CD8-positive, alpha-beta memory T cell (primary cell): ENCODE measurements at regions not wholly inside any gene's neighbourhood (a gene's known extent, or its start where the extent isn't known, plus 50 kb on each side); places are given as distances from the start of the nearest gene placed in this dataset.
"Not testable (repeated sequence)": the region's sequence is repeated elsewhere in the genome, so short reads cannot be mapped to it uniquely, and the experiment has no call there.

Experiments
- CTCF ChIA-PET: fragments of 350-600 bp; sonication (Branson Sonifier 250); formaldehyde crosslinking; loops from one replicate; lab custom pipeline; 2021; ENCODE audit warnings: antibody characterized with exemption; lab: Charles Lee
- POLR2A ChIA-PET: fragments of 350-600 bp; sonication (Branson Sonifier 250); formaldehyde crosslinking; loops from one replicate; lab custom pipeline; 2021; ENCODE audit warnings: antibody characterized with exemption; lab: Charles Lee
- DNase-seq, 5 donors: peaks; one replicate each; pipeline versions ENCODE4 v3.0.0 to v3.0.0-alpha.2; 2020 to 2022; ENCODE audit warnings: mixed read lengths in 1 of 5
- H3K27ac ChIP-seq: one replicate; pipeline ENCODE4 v1.7.0; 2013; ENCODE audit warnings: low read depth, mild to moderate bottlenecking, low read length, moderate library complexity
- H3K27me3 ChIP-seq: 2 replicates; pipeline ENCODE4 v1.7.0; 2013; ENCODE audit warnings: low read length, mild to moderate bottlenecking; ENCODE audit not compliant: insufficient read depth, poor library complexity, severe bottlenecking
- H3K36me3 ChIP-seq: 2 replicates; pipeline ENCODE4 v1.7.0; 2013; ENCODE audit warnings: mild to moderate bottlenecking, low read length, moderate library complexity; ENCODE audit not compliant: insufficient read depth
- H3K4me1 ChIP-seq: 2 replicates; pipeline ENCODE4 v1.7.0; 2013; ENCODE audit warnings: mild to moderate bottlenecking, low read length, moderate library complexity; ENCODE audit not compliant: insufficient read depth
- H3K4me3 ChIP-seq: 2 replicates; pipeline ENCODE4 v1.7.0; 2013; ENCODE audit warnings: mild to moderate bottlenecking, low read length
- H3K9me3 ChIP-seq: 2 replicates; pipeline ENCODE4 v1.7.0; 2013; ENCODE audit warnings: mild to moderate bottlenecking, low read length
- H3K27ac Mint-ChIP-seq, 8 donors: one replicate each; pipeline ENCODE4 v1.8.0; 2020 to 2021; ENCODE audit warnings: mixed read lengths in 8 of 8, mild to moderate bottlenecking in 6 of 8, inconsistent platforms in 3 of 8, moderate library complexity in 3 of 8
- H3K27me3 Mint-ChIP-seq, 2 donors: one replicate each; pipeline ENCODE4 v1.8.0; 2020 to 2021; ENCODE audit warnings: mixed read lengths in 2 of 2, mild to moderate bottlenecking in 1 of 2, moderate library complexity in 1 of 2
- H3K36me3 Mint-ChIP-seq, 3 donors: one replicate each; pipeline ENCODE4 v1.8.0; 2020 to 2021; ENCODE audit warnings: mixed read lengths in 3 of 3, inconsistent platforms in 1 of 3, mild to moderate bottlenecking in 1 of 3
- H3K4me1 Mint-ChIP-seq, 3 donors: one replicate each; pipeline ENCODE4 v1.8.0; 2020 to 2021; ENCODE audit warnings: mixed read lengths in 3 of 3, inconsistent platforms in 1 of 3, mild to moderate bottlenecking in 1 of 3
- H3K4me3 Mint-ChIP-seq, 7 donors: one replicate each; pipeline ENCODE4 v1.8.0; 2020 to 2021; ENCODE audit warnings: mixed read lengths in 7 of 7, mild to moderate bottlenecking in 6 of 7, moderate library complexity in 4 of 7, inconsistent platforms in 2 of 7
- H3K9me3 Mint-ChIP-seq, 5 donors: one replicate each; pipeline ENCODE4 v1.8.0; 2020 to 2022; ENCODE audit warnings: mixed read lengths in 5 of 5, mild to moderate bottlenecking in 3 of 5, moderate library complexity in 2 of 5, inconsistent platforms in 1 of 5

DNA sequence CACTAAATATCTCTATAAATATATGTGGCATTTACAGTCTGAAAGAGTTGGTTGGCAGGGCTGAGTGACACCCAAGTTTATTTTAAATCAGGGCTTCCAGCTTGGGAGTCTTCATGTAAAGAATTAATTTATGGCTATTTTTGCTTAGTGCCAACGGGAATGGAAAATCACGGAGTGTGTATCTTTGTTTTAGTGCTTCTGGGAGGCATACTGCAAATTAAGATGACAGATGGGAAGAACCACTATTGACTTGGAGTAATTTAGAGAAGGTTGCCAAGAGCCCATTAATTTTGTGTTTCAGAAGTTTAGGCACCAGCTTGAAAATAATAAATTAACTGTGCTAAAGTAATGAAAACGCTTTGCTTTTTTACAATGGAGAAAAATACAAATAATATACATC lies 135.2 kb downstream of the GPR37 start:
- Histone ChIP-seq H3K4me1 (no peaks in the 10 kb centered on the region), H3K27ac (no peak overlapping the region), H3K36me3 (no peaks in the 10 kb centered on the region), H3K4me3 (no peak overlapping the region), H3K27me3 (no peaks in the 10 kb centered on the region), H3K9me3 (no peaks in the 10 kb centered on the region)
- no peaks in the 10 kb centered on the region for H3K27me3 Mint-ChIP-seq
- no peak overlapping the region for H3K27ac Mint-ChIP-seq
- DNase-seq: no peak
- no peaks in the 10 kb centered on the region for H3K36me3 Mint-ChIP-seq
- no peaks in the 10 kb centered on the region for H3K4me1 Mint-ChIP-seq
- ChIA-PET CTCF (no interaction called here), POLR2A (no interaction called here)
- no peak overlapping the region for H3K4me3 Mint-ChIP-seq
- peaks cover 0 to 3% (median 0%) of the 10 kb centered on the region in 5 donors for H3K9me3 Mint-ChIP-seq

DNA sequence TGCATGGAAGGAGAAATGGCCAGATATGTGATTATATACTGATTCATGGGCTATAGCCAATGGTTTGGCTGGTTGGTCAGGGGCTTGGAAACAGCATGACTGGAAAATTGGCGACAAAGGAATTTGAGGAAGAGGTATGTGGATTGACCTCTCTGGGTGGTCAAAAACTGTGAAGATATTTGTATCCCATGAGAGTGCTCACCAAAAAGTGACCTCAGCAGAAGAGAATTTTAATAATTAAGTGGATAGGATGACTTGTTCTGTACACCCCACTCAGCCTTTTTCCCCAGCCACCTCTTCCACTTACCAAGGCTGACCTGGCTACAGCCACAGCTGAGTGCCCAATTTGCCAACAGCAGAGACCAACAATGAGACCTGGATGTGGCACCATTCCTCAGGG lies 146.7 kb downstream of the GPR37 start:
- Histone ChIP-seq H3K27me3 (no peaks in the 10 kb centered on the region), H3K27ac (no peak overlapping the region), H3K4me3 (no peak overlapping the region), H3K9me3 (no peaks in the 10 kb centered on the region), H3K36me3 (no peaks in the 10 kb centered on the region), H3K4me1 (no peaks in the 10 kb centered on the region)
- CTCF ChIA-PET: no interaction called here
- H3K9me3 Mint-ChIP-seq: peaks cover 4 to 13% (median 4%) of the 10 kb centered on the region in 5 donors
- no peak overlapping the region for H3K4me3 Mint-ChIP-seq
- no peaks in the 10 kb centered on the region for H3K36me3 Mint-ChIP-seq
- H3K27me3 Mint-ChIP-seq: no peaks in the 10 kb centered on the region
- DNase-seq: no peak
- POLR2A ChIA-PET: no interaction called here
- H3K27ac Mint-ChIP-seq: no peak overlapping the region
- no peaks in the 10 kb centered on the region for H3K4me1 Mint-ChIP-seq

DNA sequence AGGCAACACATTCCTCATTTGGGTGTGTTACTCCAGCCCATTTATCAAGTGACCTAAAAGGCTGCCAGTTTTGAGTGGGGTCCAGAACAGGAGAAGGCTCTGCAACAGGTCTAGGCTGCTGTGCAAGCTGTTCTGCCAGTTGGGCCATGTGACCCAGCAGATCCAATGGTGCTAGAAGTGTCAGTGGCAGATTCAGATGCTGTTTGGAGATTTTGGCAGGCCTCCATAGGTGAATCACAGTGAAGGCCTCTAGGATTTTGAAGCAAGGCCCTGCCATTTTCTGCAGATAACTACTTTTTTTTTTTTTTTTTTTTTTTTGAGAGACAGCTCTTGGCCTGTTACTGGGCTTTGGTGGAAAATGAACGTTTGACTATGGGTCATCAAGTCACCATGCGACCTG lies 147.5 kb downstream of the GPR37 start:
- H3K4me3 Mint-ChIP-seq, CTCF ChIA-PET, H3K4me1 Mint-ChIP-seq: not testable (repeated sequence)

DNA sequence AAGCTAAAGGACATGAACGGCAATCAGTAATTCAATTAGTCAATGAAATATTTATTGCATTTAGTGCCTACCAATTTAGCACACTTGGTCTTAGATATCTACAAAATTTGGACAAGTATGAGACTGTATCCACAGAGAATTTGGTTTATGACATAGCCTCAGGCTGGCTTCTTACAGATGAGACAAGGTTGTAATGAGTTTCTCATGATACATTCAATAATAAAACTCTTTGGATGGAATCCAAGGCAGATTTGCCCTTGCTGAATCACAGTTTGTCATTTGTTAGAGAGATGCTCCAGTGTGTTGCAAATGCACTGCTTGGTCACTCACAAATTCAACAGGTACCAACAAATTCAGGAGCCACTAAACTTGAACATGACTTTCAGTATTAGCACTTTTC lies 162.5 kb downstream of the GPR37 start:
- Mint-ChIP-seq H3K4me3 (no peak overlapping the region), H3K27me3 (no peaks in the 10 kb centered on the region), H3K36me3 (no peaks in the 10 kb centered on the region), H3K9me3 (peaks cover 0 to 3% (median 0%) of the 10 kb centered on the region in 5 donors), H3K4me1 (no peaks in the 10 kb centered on the region), H3K27ac (no peak overlapping the region)
- H3K4me3 ChIP-seq: no peak overlapping the region
- no peaks in the 10 kb centered on the region for H3K27me3 ChIP-seq
- ChIA-PET CTCF (no interaction called here), POLR2A (no interaction called here)
- H3K9me3 ChIP-seq: no peaks in the 10 kb centered on the region
- no peaks in the 10 kb centered on the region for H3K36me3 ChIP-seq
- H3K4me1 ChIP-seq: no peaks in the 10 kb centered on the region
- no peak for DNase-seq
- H3K27ac ChIP-seq: no peak overlapping the region

More for the DNA sequence above, 147.5 kb downstream of the GPR37 start:
- H3K27me3 Mint-ChIP-seq, DNase-seq, H3K27ac ChIP-seq, POLR2A ChIA-PET, H3K27ac Mint-ChIP-seq, H3K36me3 Mint-ChIP-seq, H3K9me3 ChIP-seq, H3K27me3 ChIP-seq, H3K4me3 ChIP-seq, H3K4me1 ChIP-seq, H3K36me3 ChIP-seq: not testable (repeated sequence)
- peaks cover 3 to 14% (median 4%) of the 10 kb centered on the region in 5 donors for H3K9me3 Mint-ChIP-seq

DNA sequence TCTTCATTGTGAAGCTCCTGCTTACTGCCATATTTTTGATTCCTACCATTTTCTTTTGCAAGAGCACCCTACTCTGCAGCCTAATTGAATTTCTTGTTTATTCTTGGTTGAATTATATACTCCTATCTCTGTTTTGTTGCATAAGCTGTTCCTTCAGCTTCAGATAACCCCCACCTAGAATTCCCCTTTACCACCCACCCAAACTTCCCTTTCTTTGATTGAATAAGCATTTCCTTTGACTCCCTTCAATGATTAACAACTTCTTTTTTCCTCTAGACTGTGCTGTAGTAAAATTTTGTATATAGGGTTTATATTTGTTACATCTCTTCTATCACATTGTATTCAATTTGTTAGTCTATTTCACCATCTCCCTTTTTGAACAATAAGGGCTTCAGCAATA lies 168.1 kb downstream of the GPR37 start:
- H3K27ac Mint-ChIP-seq: no peak overlapping the region
- H3K9me3 Mint-ChIP-seq: peaks cover 0 to 3% (median 2%) of the 10 kb centered on the region in 5 donors
- Histone ChIP-seq H3K4me3 (no peak overlapping the region), H3K9me3 (no peaks in the 10 kb centered on the region), H3K27ac (no peak overlapping the region), H3K36me3 (no peaks in the 10 kb centered on the region), H3K4me1 (no peaks in the 10 kb centered on the region), H3K27me3 (no peaks in the 10 kb centered on the region)
- no peaks in the 10 kb centered on the region for H3K27me3 Mint-ChIP-seq
- no peaks in the 10 kb centered on the region for H3K4me1 Mint-ChIP-seq
- ChIA-PET CTCF (no interaction called here), POLR2A (no interaction called here)
- no peak for DNase-seq
- no peak overlapping the region for H3K4me3 Mint-ChIP-seq
- no peaks in the 10 kb centered on the region for H3K36me3 Mint-ChIP-seq

DNA sequence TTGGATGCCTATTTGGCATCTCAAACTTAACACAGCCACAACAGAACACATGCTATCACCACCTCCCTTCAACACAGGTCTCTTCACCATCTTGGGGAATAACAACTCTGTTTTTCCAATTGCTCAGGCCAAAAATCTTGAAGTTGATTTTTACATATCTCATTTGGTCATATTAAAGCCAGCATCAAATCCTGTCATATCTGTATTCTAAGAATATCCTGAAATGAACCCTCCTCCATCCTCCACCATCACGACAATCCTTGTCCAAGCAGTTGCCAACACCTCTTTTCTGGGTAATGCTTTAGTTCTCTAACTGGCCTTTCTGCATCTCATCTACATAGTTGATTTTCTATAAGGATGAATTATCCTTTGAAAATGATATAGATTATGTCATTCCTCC lies 168.7 kb downstream of the GPR37 start:
- Histone ChIP-seq H3K36me3 (no peaks in the 10 kb centered on the region), H3K9me3 (no peaks in the 10 kb centered on the region), H3K4me1 (no peaks in the 10 kb centered on the region), H3K27ac (no peak overlapping the region), H3K27me3 (no peaks in the 10 kb centered on the region), H3K4me3 (no peak overlapping the region)
- H3K36me3 Mint-ChIP-seq: no peaks in the 10 kb centered on the region
- H3K27me3 Mint-ChIP-seq: no peaks in the 10 kb centered on the region
- peaks cover 0 to 3% (median 2%) of the 10 kb centered on the region in 5 donors for H3K9me3 Mint-ChIP-seq
- H3K4me1 Mint-ChIP-seq: no peaks in the 10 kb centered on the region
- CTCF ChIA-PET: no interaction called here
- H3K27ac Mint-ChIP-seq: no peak overlapping the region
- POLR2A ChIA-PET: no interaction called here
- H3K4me3 Mint-ChIP-seq: no peak overlapping the region
- no peak for DNase-seq

DNA sequence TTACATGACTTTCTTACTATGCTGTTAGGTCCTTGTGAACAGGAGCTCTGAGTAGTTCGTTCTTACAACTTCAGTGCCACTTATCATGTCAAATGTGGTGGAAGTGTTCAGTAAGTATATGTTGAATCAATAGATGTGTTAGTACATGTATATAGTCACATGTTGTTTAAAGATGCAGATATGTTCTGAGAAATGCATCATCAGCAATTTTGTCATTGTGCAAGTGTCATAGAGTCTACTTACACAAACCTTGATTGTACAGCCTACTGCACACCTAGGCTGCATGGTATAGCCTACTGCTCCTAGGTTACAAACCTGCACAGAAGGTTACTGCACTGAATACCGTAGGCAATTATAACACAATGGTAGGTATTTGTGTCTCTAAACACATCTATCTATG lies 174.8 kb downstream of the GPR37 start:
- no peaks in the 10 kb centered on the region for H3K27me3 ChIP-seq
- H3K27ac ChIP-seq: no peak overlapping the region
- H3K36me3 ChIP-seq: no peaks in the 10 kb centered on the region
- H3K4me1 Mint-ChIP-seq: no peaks in the 10 kb centered on the region
- H3K36me3 Mint-ChIP-seq: peaks cover 0 to 1% (median 0%) of the 10 kb centered on the region in 3 donors
- H3K27me3 Mint-ChIP-seq: no peaks in the 10 kb centered on the region
- no peak overlapping the region for H3K27ac Mint-ChIP-seq
- H3K9me3 ChIP-seq: no peaks in the 10 kb centered on the region
- no peak overlapping the region for H3K4me3 Mint-ChIP-seq
- no peak for DNase-seq
- ChIA-PET CTCF (no interaction called here), POLR2A (no interaction called here)
- peaks cover 0 to 7% (median 2%) of the 10 kb centered on the region in 5 donors for H3K9me3 Mint-ChIP-seq
- no peak overlapping the region for H3K4me3 ChIP-seq
- no peaks in the 10 kb centered on the region for H3K4me1 ChIP-seq

DNA sequence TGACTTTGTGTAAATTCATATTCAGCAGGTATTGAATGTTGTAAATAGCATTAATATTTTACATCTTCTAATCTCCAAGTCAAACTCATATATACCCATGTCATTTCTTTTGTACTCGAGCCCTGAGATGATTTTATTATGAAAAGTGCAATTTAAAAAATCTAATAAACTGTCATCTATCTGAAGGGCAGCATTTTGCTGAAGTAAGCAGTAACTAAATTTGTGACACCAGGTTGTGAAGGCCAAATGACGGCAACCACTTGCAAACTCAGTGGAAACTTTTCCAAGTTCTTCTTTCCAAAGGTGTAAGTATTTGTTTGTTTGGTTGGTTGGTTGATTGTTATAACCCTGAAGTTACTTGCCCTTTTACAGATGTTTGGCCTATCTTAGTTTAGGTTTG lies 188.3 kb downstream of the GPR37 start:
- no peak overlapping the region for H3K4me3 ChIP-seq
- H3K4me1 ChIP-seq: no peaks in the 10 kb centered on the region
- no peaks in the 10 kb centered on the region for H3K9me3 ChIP-seq
- POLR2A ChIA-PET: no interaction called here
- CTCF ChIA-PET: no interaction called here
- no peak for DNase-seq
- Mint-ChIP-seq H3K4me1 (no peaks in the 10 kb centered on the region), H3K36me3 (no peaks in the 10 kb centered on the region), H3K27me3 (no peaks in the 10 kb centered on the region), H3K9me3 (peaks cover 0 to 2% (median 0%) of the 10 kb centered on the region in 5 donors), H3K4me3 (no peak overlapping the region), H3K27ac (no peak overlapping the region)
- H3K36me3 ChIP-seq: no peaks in the 10 kb centered on the region
- no peaks in the 10 kb centered on the region for H3K27me3 ChIP-seq
- H3K27ac ChIP-seq: no peak overlapping the region

DNA sequence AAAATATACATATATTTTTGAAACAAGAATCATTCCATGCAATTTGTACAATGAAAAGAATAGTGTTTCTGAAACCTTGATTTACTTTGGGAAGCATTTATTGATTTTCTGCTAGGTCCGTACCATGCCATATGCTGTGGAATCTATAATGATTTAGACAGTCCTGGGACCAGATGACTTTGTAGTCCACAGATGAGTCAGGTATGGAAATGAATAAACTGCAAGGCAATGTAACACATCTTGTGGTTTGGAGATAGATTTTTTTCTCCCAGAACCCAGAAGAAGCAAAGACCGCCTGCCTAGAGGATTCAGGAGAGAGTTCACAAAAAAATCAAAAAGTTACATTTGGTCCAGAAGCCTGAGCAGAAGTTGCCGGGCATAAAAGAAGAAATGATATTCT lies 190.4 kb downstream of the GPR37 start:
- CTCF ChIA-PET: no interaction called here
- Mint-ChIP-seq H3K4me3 (no peak overlapping the region), H3K9me3 (peaks cover 0 to 2% (median 0%) of the 10 kb centered on the region in 5 donors), H3K36me3 (no peaks in the 10 kb centered on the region), H3K4me1 (no peaks in the 10 kb centered on the region), H3K27ac (no peak overlapping the region), H3K27me3 (no peaks in the 10 kb centered on the region)
- Histone ChIP-seq H3K27me3 (no peaks in the 10 kb centered on the region), H3K36me3 (no peaks in the 10 kb centered on the region), H3K4me3 (no peak overlapping the region), H3K9me3 (no peaks in the 10 kb centered on the region), H3K4me1 (no peaks in the 10 kb centered on the region), H3K27ac (no peak overlapping the region)
- POLR2A ChIA-PET: no interaction called here
- no peak for DNase-seq
